CD14-positive monocyte (primary cell): ENCODE measurements at regions not wholly inside any gene's neighbourhood (a gene's known extent, or its start where the extent isn't known, plus 50 kb on each side); places are given as distances from the start of the nearest gene placed in this dataset.

Source experiments
- DNase-seq, 3 donors: peaks; one replicate each; pipeline ENCODE4 v3.0.0-alpha.2; 2011 to 2022
- H2AFZ ChIP-seq: 2 replicates; pipeline ENCODE4 v1.6.0; 2012; ENCODE audit warnings: mild to moderate bottlenecking, low read depth, low read length, inconsistent platforms; ENCODE audit not compliant: insufficient read depth, poor library complexity, severe bottlenecking
- H3K27ac ChIP-seq, 2 donors: 1 replicate in 1 of 2; 2 replicates in 1 of 2; pipeline ENCODE4 v1.5.1; 2012 to 2013; ENCODE audit warnings: low read length in 2 of 2, control low read depth in 1 of 2, inconsistent platforms in 1 of 2, low read depth in 1 of 2, mild to moderate bottlenecking in 1 of 2
- H3K27me3 ChIP-seq, 2 donors: one replicate each; pipeline versions ENCODE4 v1.6.0 to v1.6.1; 2011 to 2013; ENCODE audit warnings: low read length in 2 of 2; ENCODE audit not compliant: control insufficient read depth in 2 of 2, insufficient read depth in 2 of 2
- H3K36me3 ChIP-seq, 2 donors: replicated peaks in 1 of 2; 1 replicate in 1 of 2; 2 replicates in 1 of 2; pipeline versions ENCODE4 v1.5.1 to v1.6.1; 2012 to 2013; ENCODE audit warnings: low read length in 2 of 2, control low read depth in 1 of 2, inconsistent platforms in 1 of 2, mild to moderate bottlenecking in 1 of 2; ENCODE audit not compliant: insufficient read depth in 2 of 2, control insufficient read depth in 1 of 2
- H3K4me1 ChIP-seq, 2 donors: 1 replicate in 1 of 2; 2 replicates in 1 of 2; pipeline versions ENCODE4 v1.5.1 to v1.6.1; 2012 to 2013; ENCODE audit warnings: low read length in 2 of 2, control low read depth in 1 of 2, inconsistent platforms in 1 of 2, mild to moderate bottlenecking in 1 of 2, moderate library complexity in 1 of 2; ENCODE audit not compliant: insufficient read depth in 2 of 2, control insufficient read depth in 1 of 2
- H3K4me2 ChIP-seq: replicated peaks from 2 replicates; pipeline ENCODE3; 2012; ENCODE audit warnings: low read length, moderate library complexity, mild to moderate bottlenecking; ENCODE audit not compliant: poor library complexity, severe bottlenecking; ENCODE audit errors: extremely low read depth
- H3K4me3 ChIP-seq, 3 experiments: fragments of 200-600 bp in 1 of 3; sonication (generic) in 1 of 3; replicated peaks in 1 of 3; 1 replicate in 2 of 3; 2 replicates in 1 of 3; pipeline ENCODE4 v1.5.1; 2011 to 2013; ENCODE audit warnings: low read length in 3 of 3, mild to moderate bottlenecking in 3 of 3, control low read depth in 2 of 3, low read depth in 2 of 3, inconsistent platforms in 1 of 3, moderate library complexity in 1 of 3
- H3K79me2 ChIP-seq: 2 replicates; pipeline ENCODE4 v1.6.0; 2012; ENCODE audit warnings: mild to moderate bottlenecking, control low read depth, inconsistent platforms, low read length, moderate library complexity; ENCODE audit not compliant: insufficient read depth
- H3K9ac ChIP-seq: 2 replicates; pipeline ENCODE4 v1.6.0; 2017; ENCODE audit warnings: low read length, mild to moderate bottlenecking; ENCODE audit not compliant: insufficient read depth, poor library complexity, severe bottlenecking
- H3K9me3 ChIP-seq, 2 donors: replicated peaks in 1 of 2; 1 replicate in 1 of 2; 2 replicates in 1 of 2; pipeline versions ENCODE4 v1.5.1 to v1.6.1; 2012 to 2013; ENCODE audit warnings: low read length in 2 of 2, control low read depth in 1 of 2; ENCODE audit not compliant: control insufficient read depth in 1 of 2, insufficient read depth in 1 of 2
- H4K20me1 ChIP-seq: 2 replicates; pipeline ENCODE4 v1.6.0; 2012; ENCODE audit warnings: mild to moderate bottlenecking, low read length, control low read depth, moderate library complexity; ENCODE audit not compliant: insufficient read depth
- H3K27ac Mint-ChIP-seq, 7 donors: one replicate each; pipeline ENCODE4 v1.8.0; 2020; ENCODE audit warnings: mild to moderate bottlenecking in 7 of 7, mixed read lengths in 7 of 7, moderate library complexity in 6 of 7, inconsistent platforms in 2 of 7
- H3K27me3 Mint-ChIP-seq, 3 donors: one replicate each; pipeline ENCODE4 v1.8.0; 2021 to 2022; ENCODE audit warnings: low read depth in 3 of 3, mild to moderate bottlenecking in 3 of 3, mixed read lengths in 3 of 3, moderate library complexity in 3 of 3, inconsistent platforms in 1 of 3
- H3K36me3 Mint-ChIP-seq, 2 donors: one replicate each; pipeline ENCODE4 v1.8.0; 2020; ENCODE audit warnings: mixed read lengths in 2 of 2, inconsistent platforms in 1 of 2, mild to moderate bottlenecking in 1 of 2
- H3K4me1 Mint-ChIP-seq: one replicate; pipeline ENCODE4 v1.8.0; 2020; ENCODE audit warnings: mild to moderate bottlenecking, mixed read lengths
- H3K4me3 Mint-ChIP-seq, 2 donors: one replicate each; pipeline ENCODE4 v1.8.0; 2020; ENCODE audit warnings: mild to moderate bottlenecking in 2 of 2, mixed read lengths in 2 of 2, moderate library complexity in 1 of 2
- H3K9me3 Mint-ChIP-seq, 7 donors: one replicate each; pipeline ENCODE4 v1.8.0; 2020 to 2022; ENCODE audit warnings: mixed read lengths in 7 of 7, mild to moderate bottlenecking in 6 of 7, moderate library complexity in 6 of 7, inconsistent platforms in 2 of 7
- CTCF ChIP-seq: fragments of 200-600 bp; IDR thresholded peaks from one replicate; pipeline ENCODE4 v1.8.0; 2022; ENCODE audit warnings: antibody characterized with exemption, mild to moderate bottlenecking
- WGBS: methylation state at CpG from one replicate; pipeline ENCODE4 v1.1.5; 2013; ENCODE audit warnings: missing lambda C conversion rate; ENCODE audit not compliant: insufficient coverage; 5-methylcytosine and 5-hydroxymethylcytosine counted together
- intact Hi-C, 2 donors: fragments of 100-400 bp; cut with micrococcal nuclease; formaldehyde crosslinking; loops; one replicate each; pipeline versions ENCODE4 v1.15.0 to v1.15.1; 2023

- DNase-seq, result no peak
- H3K9ac ChIP-seq, result no peak overlapping the region
- H3K4me3 Mint-ChIP-seq, result no peak overlapping the region
- no peaks in the 10 kb centered on the region for H3K36me3 ChIP-seq
- 0% methylated on average over 1 of the region's 3 CpGs for WGBS
- no peak for TF ChIP-seq CTCF
- H4K20me1 ChIP-seq, result no peaks in the 10 kb centered on the region
- H3K36me3 Mint-ChIP-seq, result no peaks in the 10 kb centered on the region
- H3K4me2 ChIP-seq, result no peak overlapping the region
- intact Hi-C loops, result no loop called here
- H2AFZ ChIP-seq, result no peak overlapping the region
- H3K4me3 ChIP-seq, result no peak overlapping the region
- no peaks in the 10 kb centered on the region for H3K4me1 ChIP-seq
- no peak overlapping the region for H3K27ac ChIP-seq
- H3K27me3 ChIP-seq, result no peaks in the 10 kb centered on the region
- peaks cover 0 to 5% (median 0%) of the 10 kb centered on the region in 3 donors for H3K27me3 Mint-ChIP-seq
- no peaks in the 10 kb centered on the region for H3K4me1 Mint-ChIP-seq
- H3K9me3 Mint-ChIP-seq, result peaks cover 15 to 32% (median 20%) of the 10 kb centered on the region in 7 donors
- H3K79me2 ChIP-seq, result no peaks in the 10 kb centered on the region
- H3K9me3 ChIP-seq, result peaks cover 9 to 26% of the 10 kb centered on the region in 2 donors
- no peak overlapping the region for H3K27ac Mint-ChIP-seq
Measured at GRCh38 chr2:2812117-2812516, 481.0 kb upstream of the MYT1L start.

- no peak overlapping the region for H3K4me2 ChIP-seq
- no peaks in the 10 kb centered on the region for H3K36me3 Mint-ChIP-seq
- H3K9ac ChIP-seq, result no peak overlapping the region
- no peaks in the 10 kb centered on the region for H3K27me3 ChIP-seq
- intact Hi-C loops, result no loop called here
- H3K79me2 ChIP-seq, result no peaks in the 10 kb centered on the region
- no peak overlapping the region for H3K27ac Mint-ChIP-seq
- H4K20me1 ChIP-seq, result no peaks in the 10 kb centered on the region
- peaks cover 16 to 32% (median 27%) of the 10 kb centered on the region in 7 donors for H3K9me3 Mint-ChIP-seq
- 80% methylated on average over 2 of the region's 6 CpGs for WGBS
- DNase-seq, result no peak
- no peak overlapping the region for H3K4me3 Mint-ChIP-seq
- no peak overlapping the region for H3K27ac ChIP-seq
- no peaks in the 10 kb centered on the region for H3K36me3 ChIP-seq
- no peak overlapping the region for H3K4me3 ChIP-seq
- H3K27me3 Mint-ChIP-seq, result peaks cover 0 to 5% (median 1%) of the 10 kb centered on the region in 3 donors
- H3K4me1 ChIP-seq, result no peaks in the 10 kb centered on the region
- TF ChIP-seq CTCF, result no peak
- no peak overlapping the region for H2AFZ ChIP-seq
- no peaks in the 10 kb centered on the region for H3K4me1 Mint-ChIP-seq
- peaks cover 9 to 30% of the 10 kb centered on the region in 2 donors for H3K9me3 ChIP-seq
Measured at GRCh38 chr2:2810504-2810903, 479.4 kb upstream of the MYT1L start.
